ENCODE measurements at regions not wholly inside any gene's neighbourhood (a gene's known extent, or its start where the extent isn't known, plus 50 kb on each side); places are given as distances from the start of the nearest gene placed in this dataset.

- Histone ChIP-seq H3K4me2 (ENCODE audit: low read length) (no peak overlapping the region), H3K4me1 (ENCODE audit: control insufficient read depth, low read length) (no peaks in the 10 kb centered on the region), H3K27ac (ENCODE audit: low read depth, low read length) (no peak overlapping the region), H3F3A (ENCODE audit: control insufficient read depth, insufficient read depth) (no peaks in the 10 kb centered on the region), H3K79me2 (ENCODE audit: control insufficient read depth, low read length) (no peaks in the 10 kb centered on the region), H3K27me3 (ENCODE audit: control insufficient read depth, low read length) (no peaks in the 10 kb centered on the region), H3K4me3 (ENCODE audit: low read length) (no peak overlapping the region), H4K20me1 (ENCODE audit: control insufficient read depth, insufficient read depth, low read depth, low read length) (no peaks in the 10 kb centered on the region), H3K36me3 (ENCODE audit: control insufficient read depth, low read length) (no peaks in the 10 kb centered on the region), H3K9me2 (replicated peaks; ENCODE audit: control insufficient read depth, low read length) (no peaks in the 10 kb centered on the region), H3K9me3 (ENCODE audit: control insufficient read depth, insufficient read depth, low read length) (no peaks in the 10 kb centered on the region; the same call in 1 of the 2 replicates)
- TF ChIP-seq CTCF (IDR thresholded peaks at IDR 0.05; ENCODE audit: low read depth, low read length, poor library complexity, severe bottlenecking) (no peak), EZH2phosphoT487 (IDR thresholded peaks at IDR 0.05; ENCODE audit: borderline replicate concordance, low read length) (no peak)
These were observed 133.1 kb upstream of the RGPD4 start for GRCh38 chr2:107693604-107694003.

GRCh38 chr2:107694667-107695066 is 132.0 kb upstream of the RGPD4 start:
- Histone ChIP-seq H3K27me3 (ENCODE audit: control insufficient read depth, low read length) (no peaks in the 10 kb centered on the region), H3K4me1 (ENCODE audit: control insufficient read depth, low read length) (no peaks in the 10 kb centered on the region), H3K79me2 (ENCODE audit: control insufficient read depth, low read length) (no peaks in the 10 kb centered on the region), H3K4me2 (ENCODE audit: low read length) (no peak overlapping the region), H3K9me2 (replicated peaks; ENCODE audit: control insufficient read depth, low read length) (no peaks in the 10 kb centered on the region), H3K27ac (ENCODE audit: low read depth, low read length) (no peak overlapping the region), H3K36me3 (ENCODE audit: control insufficient read depth, low read length) (no peaks in the 10 kb centered on the region), H3K9me3 (ENCODE audit: control insufficient read depth, insufficient read depth, low read length) (no peaks in the 10 kb centered on the region; the same call in 1 of the 2 replicates), H3F3A (ENCODE audit: control insufficient read depth, insufficient read depth) (no peaks in the 10 kb centered on the region), H3K4me3 (ENCODE audit: low read length) (no peak overlapping the region), H4K20me1 (ENCODE audit: control insufficient read depth, insufficient read depth, low read depth, low read length) (no peaks in the 10 kb centered on the region)
- no peak for TF ChIP-seq EZH2phosphoT487 (IDR thresholded peaks at IDR 0.05; ENCODE audit: borderline replicate concordance, low read length)
- no peak for TF ChIP-seq CTCF (IDR thresholded peaks at IDR 0.05; ENCODE audit: low read depth, low read length, poor library complexity, severe bottlenecking)

- Histone ChIP-seq H3K4me3 (ENCODE audit: low read length) (no peak overlapping the region), H3K4me1 (ENCODE audit: control insufficient read depth, low read length) (no peaks in the 10 kb centered on the region), H3F3A (ENCODE audit: control insufficient read depth, insufficient read depth) (no peaks in the 10 kb centered on the region), H3K4me2 (ENCODE audit: low read length) (no peak overlapping the region), H3K79me2 (ENCODE audit: control insufficient read depth, low read length) (no peaks in the 10 kb centered on the region), H3K27ac (ENCODE audit: low read depth, low read length) (no peak overlapping the region), H3K9me2 (replicated peaks; ENCODE audit: control insufficient read depth, low read length) (no peaks in the 10 kb centered on the region), H3K36me3 (ENCODE audit: control insufficient read depth, low read length) (no peaks in the 10 kb centered on the region), H4K20me1 (ENCODE audit: control insufficient read depth, insufficient read depth, low read depth, low read length) (no peaks in the 10 kb centered on the region), H3K9me3 (ENCODE audit: control insufficient read depth, insufficient read depth, low read length) (no peaks in the 10 kb centered on the region; the same call in 1 of the 2 replicates), H3K27me3 (ENCODE audit: control insufficient read depth, low read length) (no peaks in the 10 kb centered on the region)
- TF ChIP-seq EZH2phosphoT487 (IDR thresholded peaks at IDR 0.05; ENCODE audit: borderline replicate concordance, low read length) (no peak), CTCF (IDR thresholded peaks at IDR 0.05; ENCODE audit: low read depth, low read length, poor library complexity, severe bottlenecking) (no peak)
These were observed 129.3 kb upstream of the RGPD4 start for GRCh38 chr2:107697385-107697784.
